NCI-H2029 (cell line): ENCODE measurements at regions not wholly inside any gene's neighbourhood (a gene's known extent, or its start where the extent isn't known, plus 50 kb on each side); places are given as distances from the start of the nearest gene placed in this dataset.

Source experiments
- DNase-seq: peaks from one replicate; lab custom pipeline; 2025; lab: John Stamatoyannopoulos, UW

GRCh38 chr20:48276021-48276342 is 490.7 kb upstream of the SULF2 start:
- no peak for DNase-seq

GRCh38 chr20:48275286-48276020 is 490.2 kb upstream of the SULF2 start:
- DNase-seq: no peak

GRCh38 chr20:48273843-48274242 is 488.6 kb upstream of the SULF2 start:
- no peak for DNase-seq

- DNase-seq: no peak
Observed at GRCh38 chr20:48270885-48271284, 485.6 kb upstream of the SULF2 start.

GRCh38 chr20:48267860-48268633 is 482.8 kb upstream of the SULF2 start:
- no peak for DNase-seq

GRCh38 chr20:48266571-48266970 is 481.3 kb upstream of the SULF2 start:
- DNase-seq: no peak

- no peak for DNase-seq
Observed at GRCh38 chr20:48265791-48266190, 480.5 kb upstream of the SULF2 start.

GRCh38 chr20:48262955-48263354 is 477.7 kb upstream of the SULF2 start:
- DNase-seq: no peak

GRCh38 chr20:48262466-48262865 is 477.2 kb upstream of the SULF2 start:
- DNase-seq: no peak

GRCh38 chr20:48261398-48261910 is 476.2 kb upstream of the SULF2 start:
- DNase-seq: no peak

- no peak for DNase-seq
Observed at GRCh38 chr20:48260129-48260756, 475.0 kb upstream of the SULF2 start.

- DNase-seq: no peak
Observed at GRCh38 chr20:48259456-48259855, 474.2 kb upstream of the SULF2 start.

GRCh38 chr20:48257833-48258232 is 472.6 kb upstream of the SULF2 start:
- DNase-seq: no peak

- no peak for DNase-seq
Observed at GRCh38 chr20:48247961-48248360, 462.7 kb upstream of the SULF2 start.

- DNase-seq: no peak
Observed at GRCh38 chr20:48246061-48246790, 460.9 kb upstream of the SULF2 start.

GRCh38 chr20:48242623-48243022 is 457.3 kb upstream of the SULF2 start:
- DNase-seq: no peak

GRCh38 chr20:48241482-48241881 is 456.2 kb upstream of the SULF2 start:
- no peak for DNase-seq

GRCh38 chr20:48238781-48239180 is 453.5 kb upstream of the SULF2 start:
- DNase-seq: no peak

GRCh38 chr20:48238326-48238725 is 453.0 kb upstream of the SULF2 start:
- DNase-seq: no peak

GRCh38 chr20:48236000-48236970 is 451.0 kb upstream of the SULF2 start:
- DNase-seq: no peak

- no peak for DNase-seq
Observed at GRCh38 chr20:48234951-48235350, 449.7 kb upstream of the SULF2 start.
